ENCODE measurements at regions not wholly inside any gene's neighbourhood (a gene's known extent, or its start where the extent isn't known, plus 50 kb on each side); places are given as distances from the start of the nearest gene placed in this dataset.

DNA sequence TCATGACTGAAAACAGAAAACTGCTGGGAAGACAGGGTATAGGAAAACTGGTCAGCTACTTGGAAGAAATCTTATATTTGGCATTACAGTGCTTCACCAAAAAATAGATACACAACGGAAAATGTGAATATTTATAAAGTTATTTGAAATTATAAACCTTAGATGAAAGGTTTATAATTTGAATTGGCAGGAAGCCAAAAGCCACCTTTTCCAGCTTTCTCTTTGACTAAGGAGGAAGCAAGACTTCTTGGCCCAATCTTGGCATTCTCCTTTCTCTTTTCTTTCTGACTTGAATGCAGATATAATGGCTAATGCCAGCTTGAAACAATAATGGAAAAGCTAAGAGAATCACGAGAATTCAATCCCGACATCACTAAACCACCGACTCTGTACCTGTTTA, 196.5 kb upstream of the PIK3C3 start:
- ChIA-PET CTCF (no interaction called here), POLR2A (no interaction called here)

DNA sequence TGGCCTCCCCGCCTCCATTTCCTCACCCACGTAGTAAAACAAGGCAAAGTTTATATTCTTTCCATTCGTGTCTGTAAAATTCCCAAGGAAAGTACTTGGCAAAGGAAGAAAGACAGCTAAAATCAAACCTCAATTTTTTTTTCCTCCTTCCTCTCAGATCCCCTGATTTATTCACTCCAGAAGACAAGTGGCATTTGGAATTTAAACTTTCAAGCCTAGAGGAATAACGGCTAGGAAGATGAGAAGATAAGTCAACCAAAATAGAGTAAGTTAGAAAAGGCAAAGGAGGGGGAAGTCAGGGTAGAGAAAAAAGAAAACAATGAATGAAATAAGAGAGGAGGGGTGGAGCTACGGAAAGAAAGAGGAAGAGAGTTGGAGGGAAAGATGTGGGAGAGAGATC, 198.9 kb upstream of the PIK3C3 start:
- ChIA-PET POLR2A (no interaction called here), CTCF (no interaction called here)

DNA sequence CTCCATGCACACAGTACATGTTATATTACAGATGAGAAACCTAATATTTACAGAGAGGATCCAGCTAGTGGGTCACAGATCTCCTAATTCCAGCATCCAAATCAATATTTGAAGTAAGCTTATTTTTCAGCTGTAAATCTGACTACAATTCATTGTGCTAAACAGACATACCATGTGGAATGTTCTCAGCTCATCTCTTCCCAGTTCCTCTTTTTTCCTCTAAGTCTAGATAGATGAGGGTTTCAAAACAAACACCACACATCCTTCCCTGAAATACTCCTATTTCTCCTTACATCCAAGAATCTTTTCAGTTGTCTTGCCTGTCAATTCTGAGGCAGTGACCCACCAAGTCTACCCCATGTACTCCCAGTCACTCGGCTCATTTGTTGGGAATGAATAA, 200.7 kb upstream of the PIK3C3 start:
- CTCF ChIA-PET = no interaction called here

DNA sequence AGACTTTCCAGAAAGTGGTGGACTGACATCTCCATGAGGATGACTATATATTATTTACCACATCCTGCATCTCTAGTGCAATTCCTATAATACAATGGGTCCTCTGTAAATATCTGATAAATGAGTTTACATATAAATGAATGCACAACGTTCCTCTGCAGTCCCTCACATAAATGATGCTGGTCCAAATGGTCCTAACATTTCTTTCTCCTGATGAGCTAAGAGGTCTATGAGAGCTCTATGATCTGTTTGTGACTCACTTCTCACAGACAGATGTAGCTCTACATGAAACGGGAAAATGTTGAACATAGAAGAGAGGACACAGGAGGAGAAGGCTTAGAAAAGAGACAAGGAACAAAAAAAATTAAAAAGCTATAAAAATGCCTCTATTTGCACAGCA, 201.2 kb upstream of the PIK3C3 start:
- POLR2A ChIA-PET = no interaction called here
- CTCF ChIA-PET = no interaction called here

More for the DNA sequence above, 200.7 kb upstream of the PIK3C3 start:
- POLR2A ChIA-PET = no interaction called here

DNA sequence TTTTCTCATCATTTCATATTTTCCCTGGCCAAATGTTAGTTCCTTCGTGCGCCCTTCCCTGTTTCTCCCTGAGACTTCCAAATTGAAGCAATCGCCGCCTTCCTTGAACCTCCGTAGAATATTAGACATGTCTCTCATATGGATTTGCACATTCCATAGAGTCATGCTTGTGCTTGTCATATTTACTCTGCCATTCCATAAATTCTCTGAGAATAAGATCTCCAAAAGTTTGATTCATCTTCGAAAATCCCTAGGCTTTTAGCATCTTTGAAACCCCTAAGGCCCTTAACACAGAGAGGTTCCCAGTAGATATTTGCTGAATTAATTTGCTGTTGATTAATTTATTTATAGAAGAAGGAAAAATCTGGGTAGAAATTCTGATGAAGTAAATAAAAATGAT, 202.2 kb upstream of the PIK3C3 start:
- POLR2A ChIA-PET = no interaction called here
- CTCF ChIA-PET = no interaction called here

DNA sequence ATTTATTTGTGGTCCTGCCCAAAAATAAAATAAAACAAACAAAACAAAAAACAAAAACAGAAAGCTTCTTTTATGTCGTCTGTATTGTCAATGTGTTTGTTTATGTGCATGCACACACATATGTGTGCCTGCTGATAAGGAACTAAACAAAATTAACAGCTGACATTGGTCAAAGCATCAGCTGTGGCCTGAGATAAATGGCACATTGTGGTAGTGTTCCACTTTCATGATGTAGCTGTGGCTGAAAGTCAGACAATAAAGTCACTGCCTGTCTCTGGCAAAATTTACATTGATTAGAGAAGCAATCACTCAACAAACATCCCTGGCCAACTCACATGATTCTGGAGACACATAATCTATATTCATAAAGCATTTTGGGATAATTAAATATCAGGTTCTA, 203.4 kb upstream of the PIK3C3 start:
- POLR2A ChIA-PET = no interaction called here

DNA sequence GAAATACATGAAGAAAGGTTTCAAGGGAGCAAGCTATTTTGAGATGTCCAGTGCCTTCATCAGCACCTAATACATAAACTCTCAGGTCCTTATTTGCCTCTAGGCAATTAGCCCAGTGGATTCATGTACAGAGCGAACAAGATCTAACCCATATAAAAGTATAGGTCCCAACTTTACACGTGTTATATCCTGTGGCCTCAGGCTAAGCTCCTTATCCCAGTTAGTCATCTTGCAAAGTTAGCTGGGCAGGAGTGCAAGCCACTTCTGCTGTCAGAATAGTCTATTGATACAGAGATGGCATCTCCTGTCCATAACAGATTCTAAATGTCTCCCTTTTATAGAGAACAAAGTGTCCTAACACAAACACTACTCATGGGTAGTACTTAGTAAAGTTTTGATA, 203.9 kb upstream of the PIK3C3 start:
- POLR2A ChIA-PET = no interaction called here
- CTCF ChIA-PET = no interaction called here

More for the DNA sequence above, 203.4 kb upstream of the PIK3C3 start:
- CTCF ChIA-PET = no interaction called here

DNA sequence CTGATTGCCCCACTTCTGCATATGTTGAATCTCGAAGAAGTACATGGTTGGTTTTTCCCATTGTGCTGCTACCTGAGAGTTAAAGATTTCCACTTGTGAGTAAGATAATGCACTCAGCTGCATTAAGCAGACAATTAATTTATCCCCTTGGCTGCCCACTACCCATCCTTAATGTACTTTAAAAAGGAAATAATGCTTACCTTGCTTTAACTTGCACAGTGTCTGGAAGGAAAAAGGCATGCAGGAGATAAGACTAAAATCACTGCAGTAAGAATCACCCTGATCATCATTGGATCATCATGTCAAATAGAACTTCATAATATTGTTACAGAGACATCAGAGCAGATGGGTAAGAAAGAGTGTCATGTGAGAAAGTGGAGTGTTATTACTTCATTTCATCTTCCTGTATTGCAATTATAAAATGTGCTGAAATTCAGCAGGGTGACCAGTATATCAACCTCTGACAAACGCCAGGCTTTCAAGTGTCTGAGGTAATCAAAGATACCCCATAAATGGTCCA, 207.3 kb upstream of the PIK3C3 start:
- POLR2A ChIA-PET = no interaction called here
- CTCF ChIA-PET = interaction anchor here (1.2 kb wide), 1 partner anchor 11 kb away, joined by 3 read pairs; no protein-coding TSS in a partner anchor

DNA sequence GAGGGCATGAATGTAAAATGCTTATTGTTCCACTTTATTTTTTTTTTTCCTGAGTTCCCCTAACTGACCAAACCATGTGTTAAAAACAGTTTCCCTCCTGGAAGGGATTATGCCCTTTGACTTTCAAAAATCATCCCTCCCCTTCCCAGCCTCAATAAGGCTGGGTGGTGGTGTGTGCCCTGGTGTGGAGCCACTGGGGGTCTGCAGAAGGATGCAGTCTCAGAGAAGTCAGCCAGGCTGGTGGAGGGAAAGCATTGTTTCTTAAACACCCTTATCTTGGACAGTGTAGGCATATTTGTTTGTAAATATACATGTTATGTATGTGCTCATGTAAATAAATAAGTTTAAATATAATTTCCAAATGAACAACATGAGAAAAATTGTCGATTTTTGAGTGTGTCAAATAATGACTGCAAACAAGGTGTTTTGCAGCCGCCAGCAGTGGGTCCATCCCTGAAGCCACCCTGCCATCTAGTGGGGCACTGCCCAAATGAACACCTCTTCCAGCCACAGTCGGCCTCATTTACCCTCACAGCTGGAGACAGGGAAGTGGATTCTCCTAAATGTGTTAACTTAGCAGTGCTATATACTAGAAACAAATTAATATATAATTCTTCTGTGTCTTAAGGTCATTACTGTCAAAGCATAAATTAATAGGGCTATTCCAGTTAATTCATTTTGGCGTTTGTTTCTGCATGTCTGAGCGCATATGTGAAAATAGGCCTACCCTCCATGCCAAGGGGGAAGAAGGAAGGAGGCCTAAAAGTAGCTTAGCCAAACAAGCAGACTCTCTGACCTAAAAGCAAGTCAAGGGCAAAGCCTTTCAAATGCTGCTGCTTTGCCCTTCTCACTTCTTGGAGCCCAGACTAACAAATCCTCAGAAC, 209.6 kb upstream of the PIK3C3 start:
- CTCF ChIA-PET = no interaction called here

DNA sequence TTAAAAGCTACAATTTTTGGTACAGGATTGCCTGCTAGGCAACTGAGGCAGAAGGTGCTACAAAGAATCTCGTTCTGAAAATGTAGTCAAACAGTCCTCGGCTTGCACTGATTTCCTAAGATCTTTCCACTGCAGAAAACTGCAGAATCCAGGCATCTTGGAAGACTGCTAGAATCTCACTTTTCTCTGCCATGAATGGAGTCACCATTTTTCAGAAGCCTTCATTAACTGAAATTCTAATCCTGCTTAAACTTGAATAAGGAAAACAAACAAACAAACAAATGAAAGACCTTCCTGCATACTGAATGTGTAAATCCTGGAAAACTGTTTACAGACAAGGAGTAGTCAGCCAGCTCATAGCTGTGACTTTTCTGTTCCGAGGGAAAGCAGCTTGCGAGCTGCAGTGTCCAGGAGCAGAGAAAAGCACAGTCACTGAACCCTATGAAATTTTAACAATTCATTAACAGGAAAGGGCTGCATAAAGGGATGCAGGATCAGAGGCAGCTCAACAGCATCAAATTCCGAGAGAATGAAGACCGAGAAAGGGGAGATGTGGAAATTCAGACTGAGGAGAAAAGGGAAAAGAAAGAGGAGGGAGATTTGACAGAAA, 210.5 kb upstream of the PIK3C3 start:
- ChIA-PET POLR2A (no interaction called here), CTCF (no interaction called here)

More for the DNA sequence above, 209.6 kb upstream of the PIK3C3 start:
- POLR2A ChIA-PET = no interaction called here

DNA sequence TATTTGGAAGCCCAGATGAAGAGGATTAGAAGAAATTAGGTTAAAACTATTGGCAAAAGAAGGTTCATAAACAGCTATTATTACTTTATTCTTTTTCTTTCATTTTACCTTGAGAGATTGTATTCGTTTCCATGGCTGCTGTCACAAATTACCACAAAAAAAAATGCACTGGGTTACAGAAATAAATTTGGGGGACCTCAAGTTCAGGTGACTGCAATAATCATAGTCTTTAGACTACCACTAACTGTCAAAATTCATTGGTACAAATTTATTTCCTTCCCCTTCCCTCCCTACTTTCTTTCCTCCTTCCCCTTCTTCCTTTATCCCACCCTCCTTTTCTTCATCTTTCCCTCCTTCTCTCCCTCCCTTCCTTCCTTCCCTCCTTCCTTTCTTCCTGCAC, 217.8 kb upstream of the PIK3C3 start:
- ChIA-PET POLR2A (no interaction called here), CTCF (interaction anchor here (0.9 kb wide), 1 partner anchor 11 kb away, joined by 3 read pairs; no protein-coding TSS in a partner anchor)

DNA sequence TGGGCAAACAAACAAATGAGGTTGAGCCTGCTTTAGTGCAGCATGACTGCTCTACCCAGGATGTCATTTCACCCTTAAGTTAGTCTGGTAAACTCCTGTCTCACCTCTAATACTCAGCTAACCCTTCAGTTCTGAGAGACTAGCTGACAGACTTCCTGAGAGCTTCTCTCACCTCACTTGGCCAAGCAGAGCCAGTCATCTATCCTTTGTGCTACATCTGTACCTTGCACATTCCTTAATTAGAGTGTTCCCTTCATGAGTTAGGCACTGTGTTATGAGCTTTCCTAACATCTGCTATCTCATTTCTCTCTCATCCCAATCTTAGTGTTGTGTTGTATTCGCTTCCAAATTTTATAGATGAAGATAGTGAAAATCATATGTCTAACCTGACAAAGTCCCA, 220.1 kb upstream of the PIK3C3 start:
- POLR2A ChIA-PET = no interaction called here
- CTCF ChIA-PET = no interaction called here

DNA sequence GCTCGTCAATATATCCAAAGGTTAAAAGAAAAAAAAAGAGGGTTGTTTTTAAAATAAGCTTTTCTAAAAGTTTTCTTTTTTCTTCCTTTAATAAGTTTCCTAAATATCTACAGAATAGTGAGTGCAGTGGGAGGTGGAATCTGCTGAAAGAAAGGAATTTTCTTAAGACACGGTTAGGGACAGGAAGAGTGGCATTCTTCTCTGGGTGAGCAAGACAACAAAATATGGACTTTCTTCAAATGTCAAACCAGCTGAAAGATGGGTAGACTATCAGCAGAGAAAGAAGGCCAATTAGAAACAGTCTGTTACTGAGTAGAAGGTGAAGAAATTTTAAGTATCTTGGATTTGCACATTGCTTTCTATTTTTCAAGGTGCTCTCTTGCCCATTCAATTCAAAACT, 222.7 kb upstream of the PIK3C3 start:
- CTCF ChIA-PET = no interaction called here
- POLR2A ChIA-PET = no interaction called here

DNA sequence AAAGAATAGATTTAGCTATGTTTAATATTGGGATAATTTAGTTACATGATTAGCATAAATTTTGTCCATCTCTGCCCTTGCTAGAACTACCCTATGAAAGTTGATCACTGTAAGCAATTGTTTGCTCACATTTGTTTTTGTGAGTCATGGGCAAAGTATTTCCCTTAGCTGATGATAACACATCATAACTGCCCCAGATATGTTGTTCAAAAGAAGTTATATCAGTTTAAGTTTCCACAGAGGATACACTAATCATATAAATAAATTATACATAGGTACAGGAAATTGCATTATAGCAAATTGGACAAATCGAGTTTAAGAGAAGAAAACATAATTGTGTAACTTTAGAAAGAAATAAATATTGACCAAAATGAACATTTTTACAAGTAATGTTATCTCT, 223.2 kb upstream of the PIK3C3 start:
- CTCF ChIA-PET = no interaction called here
- POLR2A ChIA-PET = no interaction called here

DNA sequence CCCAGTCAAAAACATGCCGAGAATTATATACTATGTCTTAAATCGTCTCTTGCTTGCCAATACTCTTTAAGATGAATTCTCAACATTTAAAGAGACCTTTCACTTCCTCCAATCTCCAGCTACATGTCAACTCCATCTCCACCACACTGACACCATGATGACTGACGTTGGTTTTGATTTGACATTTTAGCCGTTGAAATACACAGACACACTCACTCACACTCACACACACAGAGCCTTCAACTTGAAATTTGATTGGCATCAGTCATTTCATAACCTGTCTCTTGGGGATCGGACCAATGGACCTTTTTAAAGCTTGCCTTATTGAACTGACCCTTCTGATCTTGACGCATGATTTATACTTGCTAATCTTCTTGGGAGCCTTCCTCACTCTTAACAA, 230.8 kb upstream of the PIK3C3 start:
- ChIA-PET CTCF (no interaction called here), POLR2A (no interaction called here)

DNA sequence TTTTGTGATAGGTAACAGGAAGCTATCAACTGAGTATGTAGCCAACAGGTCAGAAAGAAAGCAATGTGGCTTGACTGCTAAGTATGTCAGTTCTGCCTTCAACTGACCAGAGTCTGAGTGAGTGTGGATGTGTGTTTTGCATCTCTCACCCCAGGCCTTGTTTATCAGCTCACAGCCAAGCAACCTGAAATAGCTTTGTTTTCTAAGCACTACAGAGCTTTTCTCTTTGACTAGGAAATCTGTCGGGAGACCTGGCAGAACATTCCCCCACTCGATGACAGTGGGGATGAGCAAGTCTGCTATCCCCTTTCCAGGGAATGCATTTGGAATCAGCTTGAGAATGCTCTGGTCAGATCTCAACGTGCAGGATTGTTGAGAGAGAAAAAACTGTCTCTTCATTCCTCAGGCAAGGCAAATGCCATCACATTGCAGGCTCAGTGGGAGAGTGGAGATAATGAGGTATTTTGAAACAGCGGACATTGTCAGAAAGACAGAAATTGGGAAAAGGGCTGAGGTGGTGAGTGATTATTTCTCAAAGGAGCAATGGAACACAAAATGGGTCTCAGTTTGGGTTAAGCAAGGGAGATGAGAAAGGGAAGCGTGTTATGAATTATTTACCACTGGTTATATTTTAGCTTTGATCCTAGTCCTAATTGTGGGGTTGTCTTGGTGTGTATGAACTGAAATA, 233.8 kb upstream of the PIK3C3 start:
- CTCF ChIA-PET = no interaction called here
- POLR2A ChIA-PET = no interaction called here

DNA sequence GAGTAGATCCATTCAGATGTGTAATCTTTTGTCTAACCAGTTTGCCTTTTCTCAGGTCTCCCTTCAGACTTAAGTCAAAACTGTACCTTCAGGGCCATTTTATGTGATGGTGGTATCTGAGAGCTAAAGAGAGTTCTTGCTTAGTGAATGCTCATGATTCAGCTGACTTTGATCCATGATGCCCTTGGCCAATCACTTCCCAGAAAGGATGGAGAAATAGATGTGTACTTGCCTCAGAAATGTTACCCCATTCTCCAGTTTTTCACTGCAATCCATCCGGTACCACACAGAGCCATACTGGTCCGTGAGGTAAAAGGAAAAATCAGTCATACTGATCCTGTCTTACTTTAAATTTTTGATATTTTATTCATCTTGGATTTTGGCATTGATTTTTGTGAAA, 234.8 kb upstream of the PIK3C3 start:
- CTCF ChIA-PET = no interaction called here
- POLR2A ChIA-PET = no interaction called here

DNA sequence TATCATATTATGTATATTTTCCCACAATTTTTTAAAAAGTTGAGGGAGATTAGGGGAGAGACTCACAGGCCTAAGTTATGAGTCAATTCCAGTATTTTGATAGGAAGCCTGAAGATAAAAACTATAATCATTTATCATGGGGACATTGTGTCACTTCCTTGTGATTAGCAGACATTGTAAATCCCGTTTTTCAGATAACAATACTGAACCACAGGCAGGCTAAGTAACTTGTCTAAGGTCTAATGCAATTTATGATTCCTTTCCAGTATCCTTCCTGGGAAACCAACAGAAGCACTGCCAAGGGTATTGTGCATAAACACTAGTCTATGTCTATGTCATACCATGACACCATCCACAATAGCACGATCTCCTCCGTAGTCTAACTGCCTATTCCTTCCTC, 235.2 kb upstream of the PIK3C3 start:
- ChIA-PET CTCF (no interaction called here), POLR2A (no interaction called here)

DNA sequence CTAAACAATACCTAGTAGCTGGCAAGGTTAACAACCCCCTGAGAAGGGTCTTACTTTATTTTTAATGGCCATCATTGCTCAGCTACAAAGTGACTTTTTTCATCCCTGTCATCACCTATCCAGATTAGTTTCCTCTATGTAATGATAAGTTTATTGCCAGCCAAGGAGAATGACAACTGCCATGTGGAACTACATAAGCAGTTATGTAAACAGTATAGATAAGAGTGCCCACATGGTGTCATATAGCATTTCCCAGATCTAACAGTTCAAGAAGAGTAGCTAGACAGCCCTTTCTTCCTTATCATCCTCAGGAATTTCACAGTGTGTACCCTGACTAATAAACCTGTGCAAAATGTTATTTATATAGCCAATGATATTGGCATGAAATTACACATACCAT, 240.2 kb upstream of the PIK3C3 start:
- POLR2A ChIA-PET = no interaction called here
- CTCF ChIA-PET = no interaction called here

DNA sequence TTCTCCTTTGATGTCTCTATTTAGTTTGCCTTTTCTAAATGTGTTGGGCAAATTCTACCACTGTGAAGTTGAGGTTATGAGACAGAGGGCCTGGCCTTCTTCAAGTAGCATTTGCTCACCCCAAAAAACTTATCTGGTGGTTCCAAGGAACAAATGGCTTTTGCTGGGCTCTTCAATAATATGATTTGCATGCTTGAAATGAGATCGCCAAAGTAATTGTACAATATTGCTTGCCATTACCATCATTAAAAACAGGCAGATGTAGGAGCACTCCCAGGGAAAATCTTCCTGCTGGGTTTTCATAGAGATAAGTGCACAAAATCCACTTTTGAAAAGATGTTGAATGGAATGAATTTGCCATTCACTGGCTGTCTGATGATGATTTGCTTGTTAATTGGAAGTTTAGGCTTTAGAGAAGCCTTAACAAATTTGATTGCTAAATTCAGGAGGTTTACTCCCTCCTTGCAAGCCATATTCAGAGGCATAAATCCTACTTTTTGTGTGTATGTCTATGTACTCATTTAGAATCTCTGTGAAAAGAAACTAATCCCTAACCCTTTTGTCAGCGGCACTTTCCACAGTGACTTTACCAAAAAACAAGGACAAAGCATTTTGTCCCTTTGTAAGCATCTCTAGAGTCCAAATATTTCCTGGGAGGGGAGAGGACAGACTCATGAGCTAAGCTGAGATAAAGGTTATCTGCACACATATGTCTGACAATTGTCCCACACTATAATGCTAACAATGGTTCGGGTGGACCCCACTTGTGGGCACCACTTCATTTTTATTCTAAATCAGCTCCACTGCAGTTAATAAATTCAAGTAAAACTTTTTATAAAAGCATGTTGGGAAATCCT, 240.8 kb upstream of the PIK3C3 start:
- ChIA-PET POLR2A (no interaction called here), CTCF (no interaction called here)

All from activated CD8-positive, alpha-beta memory T cell treated with anti-CD3 and anti-CD28 coated beads for 36 hours (primary cell).